SK-N-SH treated with all-trans-retinoic acid at 6 μM for 48 hours (cell line): ENCODE measurements at regions not wholly inside any gene's neighbourhood (a gene's known extent, or its start where the extent isn't known, plus 50 kb on each side); places are given as distances from the start of the nearest gene placed in this dataset.

Experiments used
- ARNTL ChIP-seq: fragments of 450-650 bp; formaldehyde crosslinking; IDR thresholded peaks from 2 replicates; pipeline ENCODE4 v1.5.0; 2020; ENCODE audit warnings: low read depth, mild to moderate bottlenecking, moderate library complexity, borderline replicate concordance
- CSDC2 ChIP-seq: fragments of 250-450 bp; sonication (Bioruptor Pico); IDR thresholded peaks from 2 replicates; pipeline ENCODE4 v1.5.0; 2020; ENCODE audit warnings: mild to moderate bottlenecking, moderate library complexity
- ISL1 ChIP-seq: fragments of 250-450 bp; sonication (Bioruptor Pico); IDR thresholded peaks from 2 replicates; pipeline ENCODE4 v2.1.2; 2022; ENCODE audit warnings: mild to moderate bottlenecking, moderate library complexity
- RARB ChIP-seq: fragments of 250-450 bp; sonication (Bioruptor Pico); IDR thresholded peaks from 2 replicates; pipeline ENCODE4 v1.8.0; 2021; ENCODE audit warnings: mild to moderate bottlenecking, moderate library complexity
- ZFP30 ChIP-seq: fragments of 450-650 bp; formaldehyde crosslinking; IDR thresholded peaks from 2 replicates; pipeline ENCODE4 v1.5.0; 2022; ENCODE audit warnings: mild to moderate bottlenecking, moderate library complexity

- no peak for TF ChIP-seq CSDC2
- TF ChIP-seq ZFP30 (CRISPR knock-in tag), result no peak
- no peak for TF ChIP-seq ISL1 (CRISPR knock-in tag)
- no peak for TF ChIP-seq ARNTL (CRISPR knock-in tag)
- TF ChIP-seq RARB (CRISPR knock-in tag), result no peak
Measured at GRCh38 chr1:31524186-31524901, 52.0 kb upstream of the TINAGL1 start.
